Endothelial cell of umbilical vein (primary cell): ENCODE measurements at regions not wholly inside any gene's neighbourhood (a gene's known extent, or its start where the extent isn't known, plus 50 kb on each side); places are given as distances from the start of the nearest gene placed in this dataset.

Experiments used
- BruUV-seq: library from RNA; stranded (reverse); fragments of 400-500 nt; replicated peaks from 2 replicates; lab custom pipeline; 2021; lab: Mats Ljungman, UMichigan
- CTCF ChIA-PET: fragments of 300-600, 350-600 bp; sonication (Branson Sonifier 250); formaldehyde crosslinking; loops from one replicate; lab custom pipeline; 2021; ENCODE audit warnings: antibody characterized with exemption, inconsistent platforms; lab: Charles Lee
- POLR2A ChIA-PET: fragments of 300-600, 350-600 bp; sonication (Branson Sonifier 250); formaldehyde crosslinking; loops from one replicate; lab custom pipeline; 2021; ENCODE audit warnings: antibody characterized with exemption, inconsistent platforms; lab: Charles Lee
- DNase-seq: peaks from one replicate; pipeline ENCODE4 v3.0.0-alpha.2; 2011; ENCODE audit warnings: low read depth, low spot score
- FAIRE-seq: peaks from 2 replicates; lab custom pipeline; 2011; peaks lifted over from hg19 to GRCh38; lab: Jason Lieb, UNC
- H2AFZ ChIP-seq: 2 replicates; pipeline ENCODE4 v1.6.0; 2012; ENCODE audit warnings: low read depth, low read length, control low read depth, inconsistent platforms
- H3K27ac ChIP-seq: 2 replicates; pipeline ENCODE4 v1.5.1; 2011; ENCODE audit warnings: low read depth, mild to moderate bottlenecking, control low read depth, low read length, moderate library complexity; ENCODE audit not compliant: insufficient read depth
- H3K27me3 ChIP-seq, 2 experiments: 2 replicates each; pipeline versions ENCODE4 v1.6.0 to v1.6.1; 2011; ENCODE audit warnings: low read length in 2 of 2, mixed read lengths in 1 of 2; ENCODE audit not compliant: control insufficient read depth in 2 of 2, insufficient read depth in 2 of 2
- H3K36me3 ChIP-seq, 2 experiments: 2 replicates in 1 of 2; 3 replicates in 1 of 2; pipeline ENCODE4 v1.5.1; 2011; ENCODE audit warnings: low read length in 2 of 2, mild to moderate bottlenecking in 1 of 2, moderate library complexity in 1 of 2; ENCODE audit not compliant: control insufficient read depth in 2 of 2, insufficient read depth in 2 of 2; ENCODE audit errors: extremely low read depth in 1 of 2
- H3K4me1 ChIP-seq: 3 replicates; pipeline ENCODE4 v1.5.1; 2011; ENCODE audit warnings: mild to moderate bottlenecking, low read length; ENCODE audit not compliant: control insufficient read depth, insufficient read depth; ENCODE audit errors: extremely low read depth
- H3K4me2 ChIP-seq: 2 replicates; pipeline ENCODE4 v1.6.1; 2011; ENCODE audit warnings: low read length, control low read depth, mixed read lengths; ENCODE audit not compliant: insufficient read depth
- H3K4me3 ChIP-seq, 3 experiments: fragments of 200-600 bp in 1 of 3; sonication (generic), shearing (Covaris generic) in 1 of 3; replicated peaks in 1 of 3; 2 replicates each; pipeline ENCODE4 v1.5.1; 2011 to 2016; ENCODE audit warnings: control low read depth in 3 of 3, low read length in 3 of 3, mild to moderate bottlenecking in 2 of 3, inconsistent platforms in 1 of 3, low read depth in 1 of 3, moderate library complexity in 1 of 3; ENCODE audit not compliant: insufficient read depth in 1 of 3
- H3K79me2 ChIP-seq: 2 replicates; pipeline ENCODE4 v1.6.0; 2012; ENCODE audit warnings: low read length, inconsistent platforms; ENCODE audit not compliant: control insufficient read depth, insufficient read depth
- H3K9ac ChIP-seq: replicated peaks from 2 replicates; pipeline ENCODE3; 2011; ENCODE audit warnings: low read length, control low read depth; ENCODE audit not compliant: insufficient read depth; ENCODE audit errors: extremely low read depth
- H3K9me1 ChIP-seq: replicated peaks from 3 replicates; pipeline ENCODE4 v1.6.0; 2011; ENCODE audit warnings: mild to moderate bottlenecking, low read length; ENCODE audit not compliant: control insufficient read depth, insufficient read depth; ENCODE audit errors: extremely low read depth
- H3K9me3 ChIP-seq: replicated peaks from 2 replicates; pipeline ENCODE4 v1.5.1; 2012; ENCODE audit warnings: low read length, inconsistent platforms; ENCODE audit not compliant: control insufficient read depth, insufficient read depth
- H4K20me1 ChIP-seq: replicated peaks from 2 replicates; pipeline ENCODE3; 2011; ENCODE audit warnings: mild to moderate bottlenecking, low read length; ENCODE audit not compliant: control insufficient read depth, insufficient read depth; ENCODE audit errors: extremely low read depth
- CTCF ChIP-seq, 2 donors: IDR thresholded peaks; 1 replicate in 1 of 2; 2 replicates in 1 of 2; pipeline ENCODE4 v1.5.1; 2011; ENCODE audit warnings: low read length in 2 of 2, mild to moderate bottlenecking in 2 of 2, moderate library complexity in 2 of 2, control low read depth in 1 of 2, inconsistent platforms in 1 of 2, low read depth in 1 of 2; ENCODE audit not compliant: insufficient read depth in 1 of 2; ENCODE audit errors: extremely low read depth in 1 of 2
- EZH2 ChIP-seq: IDR thresholded peaks from 2 replicates; pipeline ENCODE4 v1.6.1; 2012; ENCODE audit warnings: borderline replicate concordance, low read depth, mild to moderate bottlenecking, moderate library complexity, low read length, inconsistent platforms; ENCODE audit not compliant: severe bottlenecking
- FOS ChIP-seq: IDR thresholded peaks from 2 replicates; pipeline ENCODE4 v1.6.1; 2011; ENCODE audit warnings: mild to moderate bottlenecking, low read length, moderate library complexity, borderline replicate concordance; ENCODE audit not compliant: insufficient read depth
- GATA2 ChIP-seq: IDR thresholded peaks from 2 replicates; pipeline ENCODE4 v1.7.0; 2011; ENCODE audit warnings: low read depth, mild to moderate bottlenecking, moderate library complexity, mixed read lengths, low read length; ENCODE audit not compliant: insufficient read length, insufficient read depth
- JUN ChIP-seq: IDR thresholded peaks from 2 replicates; pipeline ENCODE4 v1.6.1; 2011; ENCODE audit warnings: borderline replicate concordance, low read depth; ENCODE audit not compliant: insufficient read length, insufficient read depth
- MAX ChIP-seq: IDR thresholded peaks from 2 replicates; pipeline ENCODE4 v1.6.1; 2011; ENCODE audit not compliant: insufficient read depth, insufficient read length
- MYC ChIP-seq: IDR thresholded peaks from one replicate; pipeline ENCODE4 v1.6.1; 2011; ENCODE audit warnings: mild to moderate bottlenecking, low read depth, low read length
- POLR2A ChIP-seq: IDR thresholded peaks from 2 replicates; pipeline ENCODE4 v1.6.1; 2012; ENCODE audit warnings: low read depth, mild to moderate bottlenecking, control low read depth, low read length
- POLR2AphosphoS5 ChIP-seq: IDR thresholded peaks from 2 replicates; pipeline ENCODE4 v1.6.1; 2012; ENCODE audit warnings: low read depth, mild to moderate bottlenecking, control low read depth, low read length, moderate library complexity; ENCODE audit not compliant: insufficient read depth
- dilution Hi-C: fragments of 300-500 bp; cut with MboI; formaldehyde crosslinking; loops from one replicate; pipeline ENCODE4 v1.15.0; 2019; ENCODE audit warnings: low sequenced_read_pairs; ENCODE audit not compliant: extremely low pct_ligation_motif_present
- intact Hi-C: fragments of 100-400 bp; cut with micrococcal nuclease; formaldehyde crosslinking; loops from one replicate; pipeline ENCODE4 v1.10.0; 2022

GRCh38 chr15:29970402-29970695 lies 112.4 kb upstream of the GOLGA8J start:
- Histone ChIP-seq H2AFZ (no peak overlapping the region), H3K9me3 (no peaks in the 10 kb centered on the region), H3K4me2 (no peak overlapping the region), H3K79me2 (no peaks in the 10 kb centered on the region), H3K9ac (no peak overlapping the region), H3K9me1 (no peaks in the 10 kb centered on the region), H3K4me3 (no peak overlapping the region), H3K27me3 (peaks cover 36 to 53% of the 10 kb centered on the region in 2 experiments), H3K27ac (no peak overlapping the region), H3K36me3 (no peaks in the 10 kb centered on the region), H3K4me1 (peaks cover 2% of the 10 kb centered on the region), H4K20me1 (no peaks in the 10 kb centered on the region)
- TF ChIP-seq GATA2 = no peak
- no peak for TF ChIP-seq MYC
- TF ChIP-seq EZH2 = no peak
- no peak for TF ChIP-seq JUN
- POLR2A ChIA-PET = no interaction called here
- intact Hi-C loops (no loop called here), dilution Hi-C loops (no loop called here)
- FAIRE-seq (peak; percentile 76), DNase-seq (peak; percentile 45)
- BruUV-seq = no TSS peak
- CTCF ChIA-PET = interaction anchor here (3.2 kb wide), 1 partner anchor 222 kb away, joined by 11 read pairs; no protein-coding TSS in a partner anchor

GRCh38 chr15:29969562-29970401 lies 113.0 kb upstream of the GOLGA8J start:
- dilution Hi-C loops = no loop called here
- BruUV-seq = no TSS peak
- Histone ChIP-seq H3K79me2 (no peaks in the 10 kb centered on the region), H4K20me1 (no peaks in the 10 kb centered on the region), H3K36me3 (no peaks in the 10 kb centered on the region), H2AFZ (no peak overlapping the region), H3K9me1 (no peaks in the 10 kb centered on the region), H3K9ac (no peak overlapping the region), H3K9me3 (no peaks in the 10 kb centered on the region), H3K4me1 (peaks cover 2% of the 10 kb centered on the region), H3K27ac (no peak overlapping the region), H3K27me3 (peaks cover 37 to 51% of the 10 kb centered on the region in 2 experiments), H3K4me3 (no peak overlapping the region), H3K4me2 (no peak overlapping the region)
- ChIA-PET CTCF (interaction anchor here (1.5 kb wide), 1 partner anchor 222 kb away, joined by 4 read pairs; no protein-coding TSS in a partner anchor), POLR2A (no interaction called here)
- intact Hi-C loops = no loop called here
- FAIRE-seq (peak; percentile 67), DNase-seq (no peak)
- TF ChIP-seq FOS (no peak), POLR2AphosphoS5 (no peak), JUN (no peak), CTCF (IDR thresholded peaks at IDR 0.05; ENCODE audit: extremely low read depth in 1 of 2, insufficient read depth in 1 of 2, low read depth in 1 of 2, low read length in 2 of 2) (no peak), POLR2A (no peak), GATA2 (no peak), EZH2 (no peak), MYC (no peak), MAX (no peak)
